Kidney glomerular epithelial cell (primary cell): ENCODE measurements at regions not wholly inside any gene's neighbourhood (a gene's known extent, or its start where the extent isn't known, plus 50 kb on each side); places are given as distances from the start of the nearest gene placed in this dataset.
"Not testable (repeated sequence)": the region's sequence is repeated elsewhere in the genome, so short reads cannot be mapped to it uniquely, and the experiment has no call there.

Source experiments
- DNase-seq: peaks from one replicate; lab custom pipeline; 2025; lab: John Stamatoyannopoulos, UW

- DNase-seq, result peak; percentile 44
These were observed 95.0 kb downstream of the SNX5 start for GRCh38 chr20:17873410-17874270.

GRCh38 chr20:17872959-17873358 is 95.6 kb downstream of the SNX5 start:
- DNase-seq, result no peak

DNA sequence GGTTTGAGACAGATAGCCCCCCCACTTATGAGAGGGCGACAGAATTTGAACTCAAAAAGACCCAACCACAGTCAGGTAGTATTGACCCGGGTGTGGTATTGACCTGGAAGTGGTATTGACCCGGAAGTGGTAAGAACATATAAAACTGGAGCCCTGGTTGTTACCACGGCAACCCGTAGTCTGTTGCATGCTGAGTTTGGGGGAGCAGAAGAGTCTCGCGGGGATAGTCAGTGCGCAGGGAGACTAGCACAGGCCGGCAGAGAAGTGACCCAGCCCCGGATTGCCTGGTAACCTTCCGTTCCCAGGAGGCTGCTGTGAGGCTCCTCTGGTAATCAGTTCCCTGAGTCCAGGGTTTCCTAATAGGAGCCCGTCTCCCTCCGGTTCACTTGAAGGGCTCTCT is 96.2 kb downstream of the SNX5 start:
- DNase-seq, result no peak

GRCh38 chr20:17871886-17872285 is 96.7 kb downstream of the SNX5 start:
- no peak for DNase-seq

DNA sequence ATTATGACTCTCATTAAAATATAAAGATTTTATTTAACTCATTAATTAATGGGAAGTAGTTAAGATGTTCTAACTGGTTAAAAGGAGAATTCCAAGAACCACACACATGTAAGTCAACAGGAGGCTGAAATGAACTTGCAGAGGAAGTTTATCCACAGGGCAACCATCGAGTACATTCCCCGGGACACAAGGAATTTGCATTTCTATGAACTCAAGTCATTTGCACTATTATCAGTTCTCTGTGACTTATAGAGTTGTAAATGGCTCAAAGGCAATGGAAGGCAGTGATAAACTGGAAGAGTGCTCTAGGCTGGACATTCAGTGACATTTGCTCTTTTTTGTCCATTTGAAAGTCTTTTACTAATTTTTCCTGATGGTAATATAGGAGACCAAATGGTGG is 97.4 kb downstream of the SNX5 start:
- DNase-seq, result no peak

DNA sequence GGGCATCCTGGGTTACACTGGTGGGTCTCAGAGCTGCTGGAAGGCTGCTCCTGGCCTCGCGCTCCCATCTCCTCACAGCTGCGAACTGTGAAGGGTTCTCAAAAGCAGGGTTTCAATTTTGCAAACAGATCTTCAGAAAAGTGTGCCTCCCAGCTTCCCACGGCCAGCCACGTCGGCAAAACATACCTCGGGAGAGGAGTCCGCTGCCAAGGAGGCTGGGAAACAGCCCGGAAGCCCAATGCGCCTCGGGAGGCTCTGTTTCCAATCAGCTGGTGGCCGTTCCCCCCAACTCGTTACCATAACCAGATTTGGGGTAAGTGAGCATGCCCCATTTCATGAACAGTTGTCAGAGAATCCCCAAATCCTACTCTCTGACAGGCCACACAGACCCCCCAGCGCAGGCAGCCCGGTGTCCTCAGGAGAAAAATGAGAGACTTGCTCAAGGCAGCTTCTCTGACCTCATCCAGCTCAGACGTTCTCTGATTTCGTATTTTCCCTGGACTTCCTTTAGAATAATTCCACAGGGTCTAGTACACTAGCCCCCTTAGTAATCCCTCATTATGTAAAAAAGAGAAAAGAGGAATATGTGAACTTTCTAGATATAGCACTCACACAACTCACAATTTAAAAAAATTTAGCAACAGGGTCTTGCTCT is 98.4 kb downstream of the SNX5 start:
- no peak for DNase-seq

DNA sequence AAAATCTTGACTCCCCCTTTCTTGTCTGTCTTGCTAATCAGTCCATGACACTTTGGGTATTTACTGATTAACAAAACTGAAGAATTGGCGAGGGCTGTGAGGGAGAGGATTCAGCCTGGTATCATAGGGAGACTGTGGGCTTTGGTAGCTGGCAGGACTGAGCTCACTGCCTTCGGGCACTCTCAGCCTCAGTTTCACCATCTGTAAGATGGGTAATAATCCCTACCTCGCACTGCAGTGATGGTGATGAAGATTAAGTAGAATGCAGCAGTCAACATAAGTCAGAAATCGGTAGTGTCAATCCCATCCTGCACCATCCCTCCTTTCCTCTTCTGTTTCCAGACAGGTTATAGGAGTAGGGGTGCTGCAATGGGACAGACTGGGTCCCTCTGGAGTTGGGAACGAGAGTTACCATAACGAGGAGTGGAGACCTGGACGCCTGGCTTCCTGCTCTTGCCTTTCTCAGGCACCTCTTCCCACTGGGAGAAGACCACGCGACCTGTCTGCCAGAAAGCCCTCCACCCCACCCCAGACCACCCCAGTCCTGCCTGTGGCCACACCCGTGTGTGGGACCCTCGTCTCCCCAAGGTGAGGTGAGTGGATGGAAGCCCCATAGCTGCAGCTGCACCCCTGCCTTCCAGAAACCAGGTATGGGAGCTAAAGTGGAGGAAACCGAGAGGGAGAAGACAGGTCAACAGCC is 99.1 kb downstream of the SNX5 start:
- DNase-seq, result no peak

- DNase-seq, result no peak
These were observed 99.8 kb downstream of the SNX5 start for GRCh38 chr20:17868700-17869231.

- DNase-seq, result no peak
These were observed 100.4 kb downstream of the SNX5 start for GRCh38 chr20:17868151-17868550.

DNA sequence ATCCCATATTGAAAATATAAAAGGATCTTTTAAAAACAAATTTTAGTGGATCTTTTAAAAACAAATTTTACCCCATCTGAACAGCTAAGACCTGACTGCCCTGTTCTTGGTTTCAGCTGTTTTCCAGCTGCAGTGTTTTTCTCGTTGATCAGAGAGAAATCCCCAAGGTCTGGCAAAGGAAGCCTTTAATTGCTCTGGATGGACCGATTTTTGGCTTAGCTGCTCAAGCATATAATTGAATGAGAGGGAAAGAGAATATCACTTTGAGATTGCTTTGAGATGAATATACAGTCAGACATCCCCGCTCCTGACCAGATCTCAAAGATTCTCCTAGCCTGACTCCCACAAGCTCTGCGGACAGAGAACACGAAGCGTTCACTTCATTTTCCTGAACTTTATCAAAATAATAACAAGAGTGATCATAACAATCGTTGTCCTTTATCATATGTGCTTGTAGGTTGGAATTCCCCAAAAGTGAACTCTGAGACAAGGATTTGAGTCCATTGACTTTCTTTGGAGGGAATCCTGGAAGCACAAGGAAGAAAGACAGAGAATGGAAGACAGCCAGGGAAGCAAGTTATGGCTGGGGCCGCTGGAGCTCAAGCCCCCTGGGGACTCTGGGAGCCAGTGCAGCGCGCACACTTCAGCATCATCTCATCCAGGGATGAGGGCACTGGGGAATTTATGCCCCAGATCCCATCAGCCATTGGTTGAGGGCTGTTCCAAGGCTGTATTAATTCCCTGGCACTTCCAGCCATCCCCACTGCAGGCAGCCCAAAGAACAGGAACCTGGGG is 101.3 kb downstream of the SNX5 start:
- peak; percentile 35 for DNase-seq

- DNase-seq, result no peak
These were observed 102.2 kb downstream of the SNX5 start for GRCh38 chr20:17866234-17867001.

DNA sequence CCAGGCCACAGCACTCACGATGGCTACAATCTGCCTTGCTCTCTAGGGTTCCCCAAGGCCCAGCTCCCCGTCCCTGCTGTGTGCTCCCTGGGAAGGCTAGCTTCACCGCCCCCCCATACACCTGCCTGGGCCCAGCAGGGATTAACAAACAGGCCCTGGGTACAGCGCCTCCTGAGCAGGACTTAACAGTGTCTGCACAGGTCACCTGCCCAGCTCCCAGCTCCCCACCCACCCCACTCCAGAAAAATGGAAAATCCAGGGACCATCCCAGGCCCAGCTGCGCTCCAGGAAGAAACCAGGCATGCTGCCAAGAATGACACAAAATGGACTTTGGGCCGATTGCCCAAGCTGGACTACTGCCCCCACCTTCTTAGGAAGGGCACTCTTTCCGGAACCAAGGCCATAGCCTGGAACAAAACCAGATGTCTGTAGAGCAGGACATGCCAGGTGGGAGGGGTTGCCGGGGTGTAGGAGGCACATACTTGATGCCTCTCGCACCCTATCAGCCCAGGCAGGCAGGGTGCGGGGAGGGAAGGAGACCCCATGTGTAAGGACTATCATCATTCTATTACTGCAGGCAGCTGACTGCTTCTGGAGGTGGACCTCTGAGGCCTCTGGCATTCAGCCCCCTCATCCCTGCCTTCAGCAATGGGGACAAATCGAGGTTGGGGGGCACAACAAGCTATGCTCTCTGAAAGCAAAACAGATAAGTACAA is 104.9 kb downstream of the SNX5 start:
- no peak for DNase-seq

DNA sequence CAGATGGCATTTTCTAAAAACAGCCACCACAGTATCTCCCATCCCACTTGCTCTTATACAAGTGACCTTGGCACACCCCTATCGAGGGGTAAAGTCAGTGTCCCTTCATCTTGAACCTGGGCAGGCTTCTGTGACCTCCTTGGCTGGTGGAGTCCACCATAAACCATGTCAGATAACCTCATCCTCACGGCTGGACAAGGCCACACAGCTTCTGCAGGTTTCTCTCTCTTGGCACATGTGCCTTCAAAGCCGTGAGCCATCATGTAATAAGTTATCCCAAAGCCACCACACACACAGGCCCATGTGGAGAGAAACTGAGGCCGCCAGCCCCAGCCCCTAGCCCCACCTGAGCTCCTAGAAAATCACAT is 105.4 kb downstream of the SNX5 start:
- no peak for DNase-seq

DNA sequence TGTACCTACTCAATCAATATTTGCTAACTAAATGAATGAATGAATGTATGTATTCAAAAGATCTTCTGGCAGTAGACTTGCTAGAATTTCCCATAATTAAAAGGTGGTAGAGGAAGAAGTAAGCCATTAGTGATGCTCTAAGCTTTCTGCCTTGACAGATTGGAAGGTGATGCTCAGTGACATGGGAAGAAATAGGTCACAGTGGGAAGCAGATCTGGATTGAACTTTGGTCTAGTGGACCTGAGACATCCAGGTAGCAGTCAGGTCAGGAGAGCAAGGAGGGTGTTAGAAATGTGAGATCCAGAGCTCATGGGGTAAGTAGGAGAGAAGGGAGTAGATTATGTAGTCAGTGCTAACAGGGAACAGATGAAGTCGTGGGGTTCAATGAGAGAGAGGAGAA is 106.4 kb downstream of the SNX5 start:
- DNase-seq, result no peak

DNA sequence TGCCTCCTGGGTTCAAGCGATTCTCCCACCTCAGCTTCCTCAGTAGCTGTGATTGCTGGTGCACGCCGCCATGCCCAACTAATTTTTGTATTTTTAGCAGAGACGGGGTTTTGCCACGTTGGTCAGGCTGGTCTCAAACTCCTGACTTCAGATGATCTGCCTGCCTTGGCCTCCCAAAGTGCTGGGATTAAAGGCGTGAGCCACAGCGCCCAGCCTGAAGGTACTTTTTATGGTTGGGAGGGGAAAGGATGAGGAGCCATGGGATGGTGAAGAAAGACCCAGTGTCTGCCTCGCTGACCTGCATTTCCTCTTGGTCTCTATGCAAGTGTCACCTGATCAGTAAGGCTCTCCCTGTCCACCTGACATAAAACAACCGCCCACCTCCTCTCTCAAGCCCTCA is 107.0 kb downstream of the SNX5 start:
- not testable (repeated sequence) for DNase-seq

- DNase-seq, result no peak
These were observed 108.0 kb downstream of the SNX5 start for GRCh38 chr20:17860301-17861197.

GRCh38 chr20:17859616-17860232 is 108.9 kb downstream of the SNX5 start:
- DNase-seq, result no peak

DNA sequence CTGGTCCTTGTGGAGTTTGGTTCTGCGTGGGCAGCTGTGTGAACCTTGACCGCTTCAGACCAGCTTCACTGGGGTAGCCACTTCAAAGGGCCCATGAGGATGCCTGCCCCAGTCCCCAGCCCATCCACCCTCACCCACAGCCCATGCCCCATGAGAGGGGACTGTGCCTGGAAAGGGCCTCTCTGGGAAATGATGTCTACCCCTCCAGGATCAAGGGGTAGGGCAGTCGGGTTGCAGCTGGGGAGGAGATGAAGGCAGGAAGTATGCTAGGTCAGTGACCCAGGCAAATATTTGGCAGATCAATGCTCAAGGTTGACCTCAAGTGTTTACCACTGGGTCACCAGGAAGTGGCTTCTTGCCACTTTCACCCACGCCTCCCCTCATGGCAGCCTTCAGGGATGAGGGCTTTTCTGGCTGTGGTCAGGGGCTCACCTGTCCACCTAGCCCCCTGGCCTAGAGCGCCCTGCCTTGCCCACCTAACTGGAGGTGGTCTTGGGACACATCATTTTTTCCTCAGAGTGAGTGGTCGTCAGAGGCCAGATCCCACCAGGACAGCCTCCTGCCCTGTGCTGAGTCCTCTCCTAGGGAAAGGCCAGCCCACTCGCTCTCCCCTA is 109.5 kb downstream of the SNX5 start:
- DNase-seq, result no peak
